GM18867 (cell line): ENCODE measurements at regions not wholly inside any gene's neighbourhood (a gene's known extent, or its start where the extent isn't known, plus 50 kb on each side); places are given as distances from the start of the nearest gene placed in this dataset.
"Not testable (repeated sequence)": the region's sequence is repeated elsewhere in the genome, so short reads cannot be mapped to it uniquely, and the experiment has no call there.

Source experiments
- ATAC-seq: cut with Tn5 transposase; IDR thresholded peaks from one replicate; pipeline ENCODE4 v1.9.1; 2021; ENCODE audit warnings: mild to moderate bottlenecking, moderate library complexity; ENCODE audit not compliant: unreplicated experiment

GRCh38 chr2:122261911-122262310 lies 506.5 kb downstream of the TSN start:
- ATAC-seq: no peak

GRCh38 chr2:122263746-122264145 lies 508.3 kb downstream of the TSN start:
- ATAC-seq: no peak

DNA sequence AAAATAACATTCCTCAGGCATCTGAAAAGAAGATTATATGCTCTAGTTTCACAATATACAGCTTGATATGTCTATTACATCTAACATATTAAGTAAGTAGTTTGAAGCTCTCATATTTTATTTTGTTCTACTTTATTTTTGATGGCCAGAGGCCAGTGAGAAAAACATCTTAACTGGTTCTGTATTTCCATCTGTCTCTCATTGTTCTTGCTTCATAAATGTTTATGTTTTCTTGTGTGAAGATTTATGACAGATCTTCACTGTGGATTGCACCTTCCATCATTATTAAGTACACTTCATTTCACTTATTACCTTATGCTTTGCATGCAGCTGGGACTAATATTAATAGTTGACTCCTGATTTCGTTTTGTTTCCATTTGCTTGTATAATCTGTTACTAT lies 511.2 kb downstream of the TSN start:
- ATAC-seq: no peak

- no peak for ATAC-seq
Measured at GRCh38 chr2:122267947-122268346, 512.5 kb downstream of the TSN start.

DNA sequence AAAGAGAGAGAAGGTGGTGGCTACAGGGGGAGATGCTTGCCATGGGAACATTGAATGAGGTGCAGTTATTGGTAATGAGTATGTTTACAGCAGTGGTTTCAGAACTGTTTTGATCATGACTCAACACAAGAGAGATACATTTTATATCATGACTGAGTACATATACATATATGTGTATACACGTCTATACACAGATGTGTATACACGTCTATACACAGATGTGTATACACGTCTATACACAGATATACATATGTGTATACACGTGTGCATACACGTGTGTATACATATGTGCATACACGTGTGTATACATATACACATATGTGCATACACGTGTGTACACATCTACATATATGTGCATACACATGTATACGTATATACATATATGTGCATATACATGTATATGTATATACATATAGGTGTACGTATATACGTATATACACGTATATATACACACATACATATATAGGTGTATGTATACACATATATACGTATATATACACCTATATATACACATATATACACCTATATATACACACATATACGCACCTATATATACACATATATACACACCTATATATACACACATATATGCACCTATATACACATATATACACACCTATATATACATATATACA lies 518.5 kb downstream of the TSN start:
- no peak for ATAC-seq

DNA sequence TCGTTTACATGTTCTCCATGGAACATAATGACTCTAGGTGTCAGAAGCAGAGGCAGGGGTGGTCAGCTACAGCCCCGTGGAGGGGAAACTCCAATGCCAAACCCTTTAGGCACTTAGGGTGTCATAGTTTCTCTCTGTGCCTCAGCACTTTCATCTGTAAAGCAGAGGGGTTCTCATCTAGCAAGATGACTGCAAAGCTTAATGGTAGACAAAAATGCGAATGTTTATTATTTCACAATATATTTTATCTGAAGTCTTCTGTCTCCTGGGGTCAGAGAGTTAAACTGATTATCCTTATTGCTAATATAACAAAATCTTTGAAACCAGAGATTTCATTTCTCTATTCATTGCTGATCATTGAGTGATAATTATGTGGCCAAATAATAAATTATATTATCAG lies 522.5 kb downstream of the TSN start:
- no peak for ATAC-seq

DNA sequence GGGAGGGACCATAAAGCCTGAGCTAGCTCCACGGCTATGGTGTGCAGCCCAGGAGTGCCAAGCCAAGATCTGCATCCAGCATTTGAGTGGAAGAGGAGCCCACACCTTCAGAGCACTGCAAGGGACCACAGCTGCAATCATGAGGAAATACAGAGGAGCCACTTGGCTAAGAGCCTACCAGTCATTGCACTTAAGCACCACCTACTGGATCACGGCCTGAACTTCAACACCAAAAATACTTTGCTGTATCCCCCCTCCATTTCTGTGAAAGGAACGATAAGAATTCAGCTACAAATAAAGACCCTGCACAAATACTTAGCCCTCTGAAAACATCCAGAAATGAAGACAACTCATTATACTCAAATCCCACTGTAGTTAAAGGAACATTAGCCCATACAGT lies 545.3 kb downstream of the TSN start:
- peak; percentile 90 for ATAC-seq

DNA sequence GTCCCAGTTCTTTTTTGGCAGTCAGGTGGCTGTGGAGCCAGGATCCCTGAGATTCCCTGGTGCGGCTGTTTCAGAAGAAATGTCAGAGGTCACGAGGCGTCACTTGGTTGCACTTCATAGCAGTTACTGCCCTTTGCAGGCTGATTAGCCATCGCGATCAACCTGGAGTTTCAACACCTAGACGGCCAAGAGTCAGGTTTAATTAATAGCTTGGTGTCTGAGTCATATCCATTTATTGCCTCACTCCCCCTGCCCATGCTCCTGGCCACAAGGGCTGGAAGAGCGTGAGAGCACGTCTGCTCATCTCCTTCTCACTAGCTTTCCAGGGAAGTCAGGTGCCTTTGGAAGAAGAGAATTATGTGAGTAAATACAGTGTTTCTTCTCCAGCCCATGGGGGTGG lies 552.3 kb downstream of the TSN start:
- no peak for ATAC-seq

- ATAC-seq: no peak
Measured at GRCh38 chr2:122315306-122315705, 559.9 kb downstream of the TSN start.

- no peak for ATAC-seq
Measured at GRCh38 chr2:122319539-122320132, 564.2 kb downstream of the TSN start.

DNA sequence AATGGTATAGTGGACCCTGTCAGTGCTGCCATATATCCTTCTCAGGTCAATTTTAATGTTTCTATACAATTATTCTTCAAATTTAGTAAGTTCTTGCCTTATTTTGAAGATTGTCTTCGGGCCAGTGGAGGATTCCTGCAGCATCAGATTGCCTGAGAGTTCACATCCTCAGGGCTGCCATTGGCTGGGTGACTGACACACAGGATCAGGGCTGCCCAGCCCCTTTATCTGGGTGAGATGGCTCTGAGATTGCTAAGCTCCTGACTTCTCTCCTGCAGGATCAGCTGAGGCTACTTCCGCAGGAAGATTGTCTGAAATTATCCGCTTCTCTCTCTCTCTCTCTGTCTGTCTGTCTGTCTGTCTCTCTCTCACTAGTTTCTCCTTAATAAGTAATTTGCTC lies 567.4 kb downstream of the TSN start:
- ATAC-seq: no peak

- peak; percentile 92 for ATAC-seq
Measured at GRCh38 chr2:122323927-122324326, 568.5 kb downstream of the TSN start.

DNA sequence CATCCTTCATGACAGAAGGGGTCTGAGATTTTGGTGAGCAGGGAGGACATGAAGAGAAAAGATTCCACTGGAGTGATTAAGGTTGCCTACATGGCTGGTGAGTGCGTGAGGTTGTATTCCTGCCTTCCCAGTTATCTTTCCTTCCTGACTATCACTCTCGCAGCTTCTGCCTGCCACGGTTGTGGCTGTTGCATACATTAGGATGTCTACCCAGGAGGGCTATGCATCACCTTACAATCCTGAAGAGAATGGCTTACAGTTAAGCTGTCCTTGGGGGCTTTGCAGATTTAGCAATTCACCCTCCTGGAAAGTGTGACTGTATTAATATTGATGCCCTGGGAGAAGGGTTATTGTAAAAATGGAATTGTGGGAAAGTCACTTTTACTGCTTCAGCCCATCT lies 571.0 kb downstream of the TSN start:
- ATAC-seq: no peak

- ATAC-seq: no peak
Measured at GRCh38 chr2:122328816-122329215, 573.4 kb downstream of the TSN start.

DNA sequence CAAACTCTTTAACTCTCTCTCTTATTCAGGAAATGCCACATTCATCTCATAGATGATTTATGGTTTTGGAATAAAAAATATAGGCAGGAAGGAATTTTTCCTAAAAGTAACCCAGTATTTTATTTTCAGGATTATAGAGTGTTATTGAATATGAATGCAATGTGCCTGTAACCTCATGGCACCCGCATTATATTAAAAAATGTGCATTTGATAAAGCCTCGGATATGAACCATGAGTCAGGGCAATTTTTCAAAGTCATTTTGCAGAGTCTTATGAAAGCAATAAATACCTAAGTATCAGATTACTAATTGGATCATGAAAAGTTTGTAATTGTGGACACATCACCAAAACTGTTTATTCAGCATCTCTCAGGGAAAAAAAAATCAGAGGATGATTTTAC lies 573.8 kb downstream of the TSN start:
- ATAC-seq: no peak

- ATAC-seq: no peak
Measured at GRCh38 chr2:122333932-122334331, 578.5 kb downstream of the TSN start.

GRCh38 chr2:122338000-122338399 lies 582.5 kb downstream of the TSN start:
- ATAC-seq: no peak

DNA sequence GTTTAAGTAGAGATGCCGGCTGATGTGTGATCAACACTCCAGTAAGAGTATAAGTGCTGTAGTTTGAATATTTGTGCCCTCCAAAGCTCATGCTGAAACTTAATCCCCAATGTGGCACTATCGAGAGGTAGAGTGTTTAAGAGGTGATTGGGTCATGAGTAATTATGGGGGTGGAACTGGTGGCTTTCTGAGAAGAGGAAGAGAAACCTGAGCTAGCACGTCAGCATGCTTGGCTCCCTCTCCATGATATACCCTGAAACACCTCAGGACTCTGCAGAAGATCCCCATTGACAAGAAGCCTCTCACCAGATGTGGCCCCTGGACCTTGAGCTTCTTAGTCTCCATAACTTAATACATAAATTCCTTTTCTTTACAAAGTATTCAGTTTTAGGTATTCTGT lies 584.8 kb downstream of the TSN start:
- peak; percentile 100 for ATAC-seq

DNA sequence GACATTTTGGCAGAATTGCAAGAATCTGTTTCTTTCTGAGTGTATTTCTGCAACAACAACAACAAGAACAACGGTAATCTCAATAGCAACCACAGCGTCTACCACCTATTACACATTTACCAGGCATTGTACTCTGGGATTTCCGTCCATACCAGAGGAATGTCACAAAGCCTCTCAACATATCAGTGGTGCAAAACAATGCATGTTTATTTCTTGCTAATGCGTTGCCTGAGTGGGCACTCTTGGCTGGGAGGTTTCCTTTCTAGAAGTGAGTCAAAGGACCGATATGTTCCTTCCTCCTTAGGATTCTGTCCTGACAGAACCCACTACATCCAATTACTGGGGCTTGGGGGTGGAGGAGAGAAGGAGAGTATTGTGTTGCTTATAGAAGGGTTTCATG lies 585.6 kb downstream of the TSN start:
- ATAC-seq: peak; percentile 23

DNA sequence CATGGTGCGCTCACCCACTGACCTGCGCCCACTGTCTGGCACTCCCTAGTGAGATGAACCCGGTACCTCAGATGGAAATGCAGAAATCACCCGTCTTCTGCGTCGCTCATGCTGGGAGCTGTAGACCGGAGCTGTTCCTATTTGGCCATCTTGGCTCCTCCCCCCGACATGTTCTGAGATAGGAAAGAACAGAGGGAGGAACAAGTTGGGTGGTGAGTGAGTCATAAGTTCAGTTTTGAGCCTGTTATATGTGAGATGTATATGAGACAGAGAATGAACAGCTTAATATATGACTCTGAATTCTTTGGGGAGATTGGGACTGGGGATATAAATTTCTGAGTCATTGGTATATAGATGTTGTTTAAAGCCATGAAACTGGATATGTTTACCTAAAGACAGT lies 596.7 kb downstream of the TSN start:
- ATAC-seq: not testable (repeated sequence)

GRCh38 chr2:122357998-122358397 lies 602.5 kb downstream of the TSN start:
- ATAC-seq: no peak

- no peak for ATAC-seq
Measured at GRCh38 chr2:122358729-122359128, 603.3 kb downstream of the TSN start.

DNA sequence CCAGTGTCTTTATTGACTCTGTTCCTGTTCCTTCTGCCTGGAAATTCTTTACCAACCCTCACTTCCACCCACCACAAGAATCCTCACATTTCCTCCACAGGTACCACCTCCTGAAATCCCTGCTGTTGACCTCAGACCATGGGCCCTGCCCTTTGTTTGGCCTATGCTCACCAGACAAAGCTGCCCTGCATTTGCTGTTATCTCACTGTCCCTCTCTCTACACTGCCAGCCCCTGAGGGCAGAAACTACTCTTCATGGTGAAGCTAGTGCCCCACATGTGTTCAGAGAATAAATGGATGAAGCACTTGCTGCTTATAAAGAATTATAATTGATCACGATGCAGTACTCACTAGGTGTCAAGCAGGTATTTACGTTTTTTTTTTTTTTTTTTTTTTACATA lies 608.4 kb downstream of the TSN start:
- ATAC-seq: no peak
